HG03439 (cell line): ENCODE measurements at regions not wholly inside any gene's neighbourhood (a gene's known extent, or its start where the extent isn't known, plus 50 kb on each side); places are given as distances from the start of the nearest gene placed in this dataset.

Experiments used
- ATAC-seq: cut with Tn5 transposase; IDR thresholded peaks from one replicate; pipeline ENCODE4 v1.9.1; 2021; ENCODE audit warnings: mild to moderate bottlenecking, moderate library complexity; ENCODE audit not compliant: unreplicated experiment

DNA sequence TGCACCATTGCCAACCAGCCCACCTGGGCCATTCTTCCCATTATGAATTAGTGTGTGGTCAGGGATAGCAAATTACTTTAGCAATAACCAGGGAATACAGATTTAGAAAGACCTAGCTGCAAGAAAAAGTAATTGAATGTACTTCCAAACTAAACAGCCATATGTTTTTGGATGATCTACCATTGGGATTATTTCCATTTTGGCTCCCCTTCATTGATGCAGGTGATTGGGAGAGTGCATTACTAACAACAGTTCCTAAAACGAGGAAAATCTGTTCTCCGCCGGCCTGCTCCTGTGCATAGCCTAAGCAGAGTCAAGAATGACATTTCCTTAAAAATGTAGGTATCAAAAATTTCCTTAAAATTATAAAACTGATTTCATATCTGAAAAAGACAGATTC, 58.5 kb downstream of the MAIP1 start:
- no peak for ATAC-seq

DNA sequence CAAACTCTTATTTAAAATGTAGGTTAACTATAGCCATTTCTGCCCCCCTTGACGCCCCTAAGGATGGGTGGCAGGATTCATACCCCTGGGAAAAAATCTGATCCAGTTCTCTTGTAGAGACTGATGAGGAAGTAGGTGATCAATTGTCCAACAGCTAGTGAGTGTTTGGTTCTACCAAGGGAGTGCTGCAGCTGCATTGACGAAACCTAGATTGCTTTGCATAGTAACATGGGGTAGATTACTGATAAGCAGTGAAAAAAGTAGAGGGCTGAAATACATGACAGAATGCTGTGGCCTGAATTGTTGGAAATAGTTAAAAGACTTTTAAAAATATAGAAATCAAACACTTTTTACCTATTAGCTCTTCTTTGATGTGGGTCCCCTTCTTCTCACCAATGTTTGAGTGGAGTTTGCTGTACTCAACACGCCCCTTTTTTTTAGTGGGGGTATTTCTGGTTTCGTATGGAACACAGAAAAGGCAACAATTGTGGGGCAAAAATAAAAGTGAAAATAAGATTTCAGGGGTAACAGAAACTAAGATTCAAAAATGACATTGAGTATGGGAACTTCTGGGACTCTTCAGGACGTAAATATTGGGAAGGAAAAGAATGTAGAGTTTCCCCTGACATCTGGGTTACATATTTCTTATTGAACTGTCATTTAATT, 66.2 kb downstream of the MAIP1 start:
- ATAC-seq = peak; percentile 63

DNA sequence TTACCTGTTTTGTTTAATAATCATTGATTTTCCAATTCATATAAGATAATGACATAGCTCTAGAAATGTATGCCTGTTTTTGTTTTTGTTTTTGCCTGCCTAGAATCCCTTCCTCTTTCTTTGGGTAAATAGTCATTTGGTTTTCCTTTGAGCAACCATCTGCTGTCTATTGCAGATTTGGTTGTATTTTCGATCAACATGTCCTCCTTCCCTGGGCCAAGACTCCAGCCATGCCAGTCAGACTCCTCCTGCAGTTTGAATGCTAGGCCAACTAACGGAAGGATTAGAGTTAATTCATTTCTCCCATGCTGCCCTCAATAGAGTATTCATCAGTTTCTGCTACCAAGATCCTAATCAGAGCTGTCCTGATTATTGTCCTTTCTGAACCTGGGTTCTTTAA, 67.1 kb downstream of the MAIP1 start:
- no peak for ATAC-seq

DNA sequence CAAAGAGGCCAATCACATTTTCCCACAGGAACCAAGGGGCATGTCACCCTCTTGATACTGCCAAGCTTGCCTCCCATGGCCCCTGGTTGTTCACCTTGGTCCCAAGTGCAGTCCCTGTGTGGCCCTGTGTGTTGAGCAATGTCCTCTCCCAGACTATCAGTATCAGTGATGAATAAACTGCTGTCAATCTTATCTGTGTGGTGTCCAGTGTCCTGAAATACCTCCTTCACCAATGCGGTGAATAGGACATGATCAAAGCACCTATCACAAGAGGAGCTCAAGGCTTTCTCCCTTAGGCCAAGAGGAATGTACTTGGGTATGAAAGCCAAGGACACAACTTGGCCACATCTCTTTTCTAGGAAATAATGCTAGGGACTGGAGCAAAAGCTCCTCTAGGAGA, 68.2 kb downstream of the MAIP1 start:
- no peak for ATAC-seq

DNA sequence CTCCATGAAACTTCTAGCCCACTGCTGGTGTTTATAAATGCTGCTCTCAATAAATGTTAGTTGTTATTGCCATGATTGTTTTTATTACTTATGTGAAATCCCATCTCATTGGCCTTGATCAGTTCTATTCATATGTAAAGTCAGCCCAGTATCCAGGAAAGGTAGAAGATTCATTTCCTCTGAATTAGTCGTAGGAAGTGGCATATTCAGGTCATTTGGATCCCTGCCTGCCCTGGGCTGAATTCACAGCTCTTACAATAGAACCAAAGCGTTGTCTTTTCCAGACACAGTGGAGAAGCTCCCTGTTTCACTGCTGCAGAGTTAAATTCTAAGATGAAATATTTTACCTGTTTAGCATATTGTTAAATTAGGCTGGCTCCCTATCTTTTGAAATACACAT, 70.3 kb downstream of the MAIP1 start:
- no peak for ATAC-seq

DNA sequence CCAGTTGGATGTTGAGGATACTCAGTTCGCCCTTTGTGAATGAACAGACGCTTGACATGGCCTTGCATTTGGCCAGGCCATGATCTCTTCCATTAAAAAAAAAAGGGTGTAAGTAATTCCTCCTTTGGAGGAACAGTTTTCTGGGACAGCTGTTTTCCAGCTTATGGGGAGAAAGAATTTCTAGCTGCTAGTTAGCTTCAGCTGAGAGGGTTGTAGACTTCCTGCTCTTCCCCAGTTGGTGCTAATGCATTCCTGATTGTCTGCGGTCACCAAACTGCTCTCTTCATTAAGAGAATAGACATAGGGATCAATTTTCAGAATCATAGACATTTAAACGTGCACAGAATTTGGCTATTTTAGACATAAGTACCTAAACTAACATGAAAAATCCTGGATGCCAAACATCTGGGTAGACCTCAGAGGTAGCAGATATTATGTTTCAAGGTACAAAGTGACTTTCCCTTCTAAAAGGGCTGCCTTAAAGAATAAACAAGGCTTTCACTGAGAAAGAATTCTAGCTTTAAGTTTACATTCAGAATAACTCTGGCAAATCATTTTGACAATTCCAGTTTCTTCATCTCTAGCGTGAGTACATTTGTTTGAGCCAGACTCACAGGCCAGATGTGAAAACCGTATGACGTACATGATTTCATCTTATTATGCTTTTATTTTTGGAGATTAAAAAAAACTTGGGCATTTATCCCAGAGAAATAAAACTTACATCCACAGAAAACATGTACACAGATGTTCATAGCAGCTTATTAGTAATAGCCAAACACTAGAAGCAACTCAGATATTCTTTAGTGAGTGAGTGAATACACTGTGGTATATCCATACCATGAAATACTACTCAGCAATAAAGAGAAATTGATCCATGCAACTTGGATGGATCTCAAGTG, 71.2 kb downstream of the MAIP1 start:
- ATAC-seq = no peak

DNA sequence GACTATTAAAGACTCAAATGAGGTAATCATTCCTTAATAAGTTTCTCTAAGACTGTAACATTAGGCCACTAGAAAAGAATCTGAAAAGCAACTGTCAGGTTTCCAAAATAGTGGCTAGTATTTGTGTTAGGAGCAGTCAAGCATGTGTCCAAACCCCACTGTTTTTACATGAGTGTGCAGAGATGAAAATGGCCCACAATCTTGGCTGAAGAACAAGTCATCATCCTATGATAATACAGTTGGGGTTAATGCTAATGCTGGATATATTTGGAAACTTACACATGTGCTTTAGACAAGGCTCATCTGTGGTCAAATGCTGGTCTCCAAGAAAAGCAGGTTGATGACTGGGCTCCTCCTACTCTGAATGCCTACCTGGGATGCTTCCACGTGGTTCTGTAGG, 73.6 kb downstream of the MAIP1 start:
- ATAC-seq = no peak

DNA sequence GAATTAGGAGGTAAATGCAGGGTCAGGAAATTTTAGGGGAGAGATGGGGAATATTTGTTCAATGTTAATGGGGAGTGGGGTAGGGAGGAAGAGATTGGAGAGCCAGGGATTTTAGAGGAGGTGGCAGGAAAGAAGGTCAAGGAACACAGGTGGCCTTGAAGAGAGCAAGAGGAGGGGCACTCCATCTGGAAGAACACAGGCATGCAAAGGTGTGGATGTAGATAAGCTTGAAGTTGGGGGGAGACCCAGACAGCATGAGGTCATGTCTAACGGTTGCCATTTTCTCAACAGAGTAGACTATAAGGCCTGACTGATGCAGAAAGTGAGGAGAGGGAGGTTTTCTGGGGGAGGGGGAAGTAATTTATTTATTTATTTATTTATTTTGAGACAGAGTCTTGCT, 77.5 kb downstream of the MAIP1 start:
- no peak for ATAC-seq

DNA sequence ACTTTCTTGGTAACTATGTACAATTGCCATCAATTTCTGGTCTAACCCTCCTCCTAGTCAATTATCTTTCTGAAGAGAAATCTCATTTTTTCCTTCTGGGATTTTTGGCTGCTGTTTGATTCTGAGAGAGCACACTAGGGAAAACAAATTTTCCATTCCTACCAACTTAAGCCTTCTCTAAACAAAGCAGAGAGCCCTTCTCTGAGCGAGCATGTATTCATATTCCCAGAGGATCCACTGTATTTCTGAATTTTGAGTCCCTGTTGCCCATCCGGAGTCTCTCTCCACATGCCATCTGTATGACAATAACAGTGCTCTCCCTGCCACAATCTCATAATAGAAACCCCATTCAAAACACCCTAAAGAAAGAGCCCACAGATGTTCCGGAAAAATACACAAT, 78.5 kb downstream of the MAIP1 start:
- no peak for ATAC-seq

DNA sequence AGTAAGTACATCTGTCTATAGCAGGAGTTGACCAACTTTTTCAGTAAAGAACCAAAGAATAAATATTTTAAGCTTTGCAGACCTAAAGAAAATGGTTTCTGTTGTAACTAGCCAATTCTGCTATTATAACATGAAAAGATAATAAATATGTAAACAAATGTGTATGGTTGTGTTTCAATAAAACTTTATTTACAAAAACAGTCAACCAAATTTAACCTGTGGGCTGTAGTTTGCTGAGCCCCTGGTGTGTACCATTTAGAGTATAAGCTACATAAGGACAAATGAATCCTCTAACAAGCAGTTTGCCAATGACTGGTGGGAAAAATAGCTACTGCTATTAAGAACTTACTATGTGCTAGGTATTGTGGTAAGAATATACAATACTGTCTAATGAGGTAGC, 79.4 kb downstream of the MAIP1 start:
- ATAC-seq = no peak

DNA sequence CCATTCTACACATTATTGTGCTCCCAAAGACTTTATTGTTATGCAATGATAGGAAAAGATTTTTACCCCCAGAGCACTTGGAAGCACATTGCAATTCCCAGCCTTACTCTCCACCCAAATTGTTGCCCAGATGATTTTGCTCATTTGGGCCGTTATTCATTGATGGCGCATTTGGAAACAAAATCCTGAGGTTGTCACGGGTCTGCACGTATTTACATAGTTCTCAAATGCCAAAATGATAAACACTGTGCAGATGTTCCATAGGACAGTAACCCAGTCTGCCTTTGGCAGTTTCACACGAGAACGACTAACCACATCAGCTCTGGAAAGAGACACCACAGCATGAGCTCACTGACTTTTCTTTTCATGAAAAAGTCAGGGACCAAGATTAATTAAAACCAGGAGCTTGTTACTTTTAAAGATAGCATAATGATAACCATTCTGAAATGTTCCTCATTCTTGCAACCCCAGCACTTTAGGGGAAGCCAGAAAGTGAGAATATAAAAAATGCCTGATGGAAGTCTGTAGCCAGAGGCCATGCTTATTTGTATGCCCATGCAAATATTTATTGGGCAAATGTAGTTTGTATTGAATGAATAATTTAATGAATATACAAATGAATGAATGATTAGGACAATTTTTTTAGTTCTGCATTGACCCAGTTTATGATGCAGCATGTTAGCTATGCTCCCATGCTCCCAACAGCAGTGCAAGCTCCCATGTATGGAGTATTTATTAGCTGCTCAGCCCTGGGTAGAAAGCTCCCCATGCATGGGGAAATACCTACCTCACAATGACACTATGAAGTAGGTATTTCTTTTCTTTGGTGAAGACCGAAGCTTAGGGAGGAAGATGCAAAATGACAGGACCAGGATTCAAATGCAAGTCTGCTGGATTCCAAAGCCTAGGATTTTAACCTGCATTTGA, 84.6 kb downstream of the MAIP1 start:
- no peak for ATAC-seq

DNA sequence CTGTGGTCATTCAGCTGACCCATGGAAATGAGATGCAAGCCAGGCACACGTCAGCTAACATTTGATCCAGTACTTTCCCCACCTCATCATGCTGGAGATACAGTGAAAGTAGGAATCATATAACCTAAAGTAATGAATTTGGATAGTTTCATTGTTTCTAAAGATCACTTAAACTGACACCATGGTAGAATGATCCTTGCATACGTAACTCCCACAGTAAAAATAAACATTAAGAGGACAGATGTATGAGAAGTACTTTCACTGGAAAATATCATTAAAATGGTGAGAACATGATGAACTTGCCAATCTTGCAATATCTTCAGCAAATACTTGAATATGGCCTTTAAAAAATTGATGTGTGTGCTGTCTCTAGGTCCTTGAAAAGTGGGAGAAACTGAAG, 85.4 kb downstream of the MAIP1 start:
- no peak for ATAC-seq

DNA sequence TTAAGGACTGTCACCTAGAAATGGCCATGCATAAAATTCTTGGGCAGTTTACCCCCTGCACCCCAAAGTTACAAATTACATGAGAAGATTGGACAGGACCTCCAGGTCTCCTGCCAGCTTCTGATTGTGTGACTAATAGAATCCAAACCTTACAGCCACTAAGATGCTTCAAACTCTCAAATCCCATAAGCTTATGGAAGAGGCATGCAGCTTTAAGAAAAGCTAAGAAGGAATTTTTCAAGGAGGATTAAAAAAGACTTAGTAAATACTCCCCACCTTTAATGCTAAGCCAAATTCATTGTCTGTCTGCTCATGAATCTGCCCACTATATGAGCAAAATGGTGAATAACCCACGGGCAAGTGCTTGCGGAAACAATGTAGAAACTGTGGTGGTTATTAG, 86.3 kb downstream of the MAIP1 start:
- ATAC-seq = no peak

DNA sequence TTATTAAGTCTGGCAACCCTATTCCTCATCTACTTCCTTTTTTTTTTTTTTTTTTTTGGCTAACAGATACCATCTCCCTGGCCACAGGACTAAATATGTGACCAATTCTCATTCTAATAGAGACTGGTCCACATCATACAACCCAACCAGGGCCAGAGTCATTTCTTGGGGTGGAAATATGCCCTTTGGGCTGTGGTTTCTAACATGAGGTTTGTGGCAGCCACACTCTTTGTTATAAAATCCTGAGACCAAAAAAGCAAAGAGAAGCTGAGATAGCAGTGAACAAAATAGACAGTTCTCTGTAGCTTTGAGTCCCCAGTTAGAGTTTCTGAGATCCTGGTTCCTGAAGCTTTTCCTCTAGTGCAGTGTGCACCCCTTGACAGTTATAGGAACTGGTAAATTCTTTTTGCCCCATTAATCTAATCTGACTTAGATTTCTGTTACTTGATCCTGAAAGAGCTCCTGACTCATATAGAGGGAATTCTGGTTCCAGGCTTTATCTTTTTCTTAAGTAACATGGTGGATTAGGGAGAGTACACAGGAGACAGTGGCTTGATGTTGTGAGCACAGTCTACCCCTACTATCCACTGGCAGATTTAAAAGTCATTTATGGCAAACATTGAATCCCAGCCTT, 86.8 kb downstream of the MAIP1 start:
- ATAC-seq = no peak

DNA sequence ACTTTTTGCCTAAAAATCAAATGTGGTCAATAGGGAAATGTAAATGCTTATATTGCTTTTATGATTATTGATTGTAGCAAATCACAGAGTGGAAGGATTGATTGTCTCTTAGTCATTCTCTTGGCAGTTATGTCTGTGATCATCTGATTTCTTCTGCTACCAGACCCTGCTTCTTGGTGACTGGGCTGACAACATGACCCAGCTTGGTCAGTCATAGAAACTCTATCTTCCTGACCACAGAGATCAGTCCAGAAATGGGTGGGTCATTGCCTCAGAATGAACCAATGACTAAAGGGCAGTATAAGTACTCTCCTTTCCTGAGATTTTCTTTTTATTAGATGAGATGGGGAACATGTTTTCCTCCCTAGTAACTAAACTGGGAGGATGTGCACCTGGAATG, 87.6 kb downstream of the MAIP1 start:
- ATAC-seq = no peak

DNA sequence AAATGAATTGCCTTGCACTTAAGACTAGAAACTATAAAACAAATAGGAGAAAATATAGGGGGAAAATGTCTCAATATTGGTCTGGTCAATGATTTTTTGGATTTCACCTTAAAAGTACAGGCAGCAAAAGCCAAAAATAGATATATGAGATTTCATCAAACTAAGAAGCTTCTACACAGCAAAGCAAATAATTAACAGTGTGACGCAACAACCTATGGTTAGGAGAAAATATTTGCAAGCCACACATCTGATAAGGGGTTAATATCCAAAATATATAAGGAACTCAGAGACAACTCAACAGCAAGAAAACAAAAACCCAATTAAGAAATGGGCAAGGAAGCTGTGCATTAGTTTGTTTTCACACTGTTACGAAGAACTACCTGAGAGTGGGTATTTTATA, 89.1 kb downstream of the MAIP1 start:
- no peak for ATAC-seq

DNA sequence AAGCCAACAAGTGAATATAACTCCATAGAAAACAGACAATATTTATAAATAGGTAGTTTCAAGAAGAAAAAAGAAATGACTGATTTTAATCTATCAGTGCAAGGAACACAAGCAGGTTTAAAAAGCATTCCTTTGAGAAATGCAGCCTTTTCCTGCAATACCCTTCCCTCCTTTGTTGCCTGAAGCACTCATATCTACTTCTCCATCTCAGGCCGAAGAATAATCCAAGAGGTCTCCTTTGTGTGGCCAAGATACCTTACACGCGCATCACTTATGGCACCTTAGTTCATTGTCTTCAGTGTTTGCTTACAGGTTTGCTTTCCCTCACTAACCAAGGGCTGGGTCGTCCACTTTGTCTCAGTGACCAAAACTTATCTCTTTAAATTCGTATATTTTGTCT, 93.0 kb downstream of the MAIP1 start:
- no peak for ATAC-seq

DNA sequence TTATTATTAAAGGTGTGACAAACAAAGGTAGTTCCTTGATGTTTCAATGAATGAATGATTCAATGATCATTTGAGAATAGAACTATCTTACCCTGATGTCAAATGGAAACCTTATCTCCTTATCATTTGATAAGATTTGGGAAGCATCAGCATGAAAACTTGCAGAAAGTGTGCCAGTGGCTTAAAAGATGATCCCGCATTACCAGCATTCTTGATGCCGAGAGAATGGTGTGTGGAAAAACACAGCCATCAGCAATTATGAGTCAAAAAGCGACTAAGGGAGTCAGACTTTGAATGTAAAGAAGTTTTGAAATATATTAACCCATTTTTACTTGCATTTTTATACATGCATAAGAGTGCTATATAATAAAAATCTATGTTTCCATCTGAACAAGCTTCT, 93.7 kb downstream of the MAIP1 start:
- no peak for ATAC-seq

DNA sequence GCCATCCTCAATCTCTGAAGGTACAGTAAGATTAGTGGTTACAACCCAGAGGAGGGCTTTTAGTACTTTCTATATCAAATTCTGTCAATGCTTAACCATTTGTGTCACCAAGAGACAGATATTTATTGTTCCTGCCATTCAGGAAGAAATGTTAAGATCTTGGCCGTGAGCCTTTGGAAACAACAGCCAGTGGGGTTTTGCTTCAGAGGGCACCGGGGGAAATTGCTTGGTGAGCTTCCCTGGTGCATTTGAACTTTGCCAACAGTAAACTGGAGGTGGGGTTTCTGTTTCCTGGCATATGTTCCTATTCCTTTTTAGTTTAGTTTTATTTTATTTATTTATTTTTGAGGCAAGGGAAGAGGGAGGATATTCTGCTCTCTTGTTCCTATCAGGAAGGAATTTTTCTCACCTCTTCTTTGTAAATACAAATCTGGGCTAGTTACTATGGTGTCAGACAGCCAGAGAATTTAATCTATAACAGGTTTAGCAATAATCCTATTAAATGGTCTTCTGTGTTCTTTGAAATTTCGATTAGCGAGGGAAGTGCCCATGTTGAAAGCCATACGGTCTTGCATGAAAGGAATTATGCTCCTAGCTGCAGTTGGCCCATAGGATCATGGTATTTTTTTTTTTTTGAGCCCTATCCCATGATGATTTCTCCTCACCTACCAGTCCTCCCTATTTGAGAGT, 95.7 kb downstream of the MAIP1 start:
- ATAC-seq = no peak

DNA sequence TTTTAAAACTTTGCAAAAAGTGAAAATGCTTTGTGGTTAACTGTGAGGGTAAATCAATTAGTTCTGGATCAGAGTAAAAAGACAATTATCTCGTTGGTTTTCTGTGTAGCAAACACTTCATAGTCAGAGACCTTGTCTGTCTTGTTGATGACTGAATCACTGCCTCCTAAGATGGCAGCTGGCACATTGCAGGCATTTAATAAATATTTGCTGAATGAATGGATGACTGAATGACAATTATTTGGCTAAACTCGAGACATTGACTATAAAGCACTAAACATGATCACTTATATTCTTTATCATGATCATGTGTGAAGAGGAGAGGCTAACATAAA, 96.2 kb downstream of the MAIP1 start:
- ATAC-seq = no peak

DNA sequence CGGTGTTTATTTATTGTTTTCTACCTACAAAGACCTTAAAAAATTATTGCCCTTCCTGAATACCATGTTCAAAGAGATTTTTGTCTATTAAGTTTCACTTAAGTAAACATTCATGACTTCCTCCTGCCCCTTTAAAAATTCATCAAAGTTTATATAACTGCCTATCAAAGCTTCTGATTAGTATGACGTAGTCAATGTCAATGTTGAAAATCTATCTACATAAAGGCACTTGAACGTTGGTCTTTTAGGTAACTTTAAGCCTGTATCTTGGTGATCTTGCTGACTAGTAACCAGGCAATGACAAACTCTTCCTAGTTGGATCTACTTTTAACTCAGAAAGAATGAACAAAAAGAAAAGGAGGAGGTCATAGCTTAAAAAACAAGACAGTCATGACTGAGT, 97.2 kb downstream of the MAIP1 start:
- no peak for ATAC-seq
